Mammary epithelial cell (primary cell): ENCODE measurements at regions not wholly inside any gene's neighbourhood (a gene's known extent, or its start where the extent isn't known, plus 50 kb on each side); places are given as distances from the start of the nearest gene placed in this dataset.

Experiments
- EZH2 ChIP-seq: IDR thresholded peaks from 2 replicates; pipeline ENCODE4 v1.6.1; 2012; ENCODE audit warnings: low read length, inconsistent platforms, borderline replicate concordance
- TF ChIP-seq, protein P1 (sequence below), 2 donors: IDR thresholded peaks in 1 of 2; conservative IDR thresholded peaks in 1 of 2; 2 replicates each; pipeline ENCODE4 v1.5.1; 2011 to 2012; ENCODE audit warnings: inconsistent platforms in 2 of 2, low read length in 2 of 2, mild to moderate bottlenecking in 2 of 2, control low read depth in 1 of 2, low read depth in 1 of 2; ENCODE audit not compliant: insufficient read depth in 1 of 2; ENCODE audit errors: extremely low read depth in 1 of 2

DNA sequence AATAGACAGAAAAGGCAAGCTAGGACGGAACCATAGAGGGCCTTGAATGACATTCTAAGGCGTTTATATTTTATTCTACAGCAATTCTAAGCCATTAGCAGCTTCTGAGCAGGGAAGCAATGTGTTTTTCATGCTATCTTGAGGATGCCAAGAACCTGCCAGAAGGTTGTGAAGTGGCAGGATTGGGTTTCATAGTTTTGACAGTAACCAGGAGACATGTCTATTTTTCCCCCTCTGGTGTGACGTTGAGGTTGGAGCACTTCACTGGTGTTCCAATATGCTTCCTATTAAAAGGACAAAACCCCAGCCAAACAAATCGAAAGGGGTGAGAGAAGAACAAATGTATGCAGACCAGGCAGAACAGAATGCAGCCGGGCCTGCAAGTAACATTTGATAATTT is 148.2 kb downstream of the SPATA19 start:
- TF ChIP-seq, protein P1, sequence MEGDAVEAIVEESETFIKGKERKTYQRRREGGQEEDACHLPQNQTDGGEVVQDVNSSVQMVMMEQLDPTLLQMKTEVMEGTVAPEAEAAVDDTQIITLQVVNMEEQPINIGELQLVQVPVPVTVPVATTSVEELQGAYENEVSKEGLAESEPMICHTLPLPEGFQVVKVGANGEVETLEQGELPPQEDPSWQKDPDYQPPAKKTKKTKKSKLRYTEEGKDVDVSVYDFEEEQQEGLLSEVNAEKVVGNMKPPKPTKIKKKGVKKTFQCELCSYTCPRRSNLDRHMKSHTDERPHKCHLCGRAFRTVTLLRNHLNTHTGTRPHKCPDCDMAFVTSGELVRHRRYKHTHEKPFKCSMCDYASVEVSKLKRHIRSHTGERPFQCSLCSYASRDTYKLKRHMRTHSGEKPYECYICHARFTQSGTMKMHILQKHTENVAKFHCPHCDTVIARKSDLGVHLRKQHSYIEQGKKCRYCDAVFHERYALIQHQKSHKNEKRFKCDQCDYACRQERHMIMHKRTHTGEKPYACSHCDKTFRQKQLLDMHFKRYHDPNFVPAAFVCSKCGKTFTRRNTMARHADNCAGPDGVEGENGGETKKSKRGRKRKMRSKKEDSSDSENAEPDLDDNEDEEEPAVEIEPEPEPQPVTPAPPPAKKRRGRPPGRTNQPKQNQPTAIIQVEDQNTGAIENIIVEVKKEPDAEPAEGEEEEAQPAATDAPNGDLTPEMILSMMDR (conservative IDR thresholded peaks at IDR 0.05 in 1 of 2, IDR thresholded peaks at IDR 0.05 in 1 of 2; ENCODE audit: extremely low read depth in 1 of 2, insufficient read depth in 1 of 2, low read depth in 1 of 2, low read length in 2 of 2), result no peak
- TF ChIP-seq EZH2, result no peak
